Mucosa of descending colon (tissue), 3 donors: ENCODE measurements at regions not wholly inside any gene's neighbourhood (a gene's known extent, or its start where the extent isn't known, plus 50 kb on each side); places are given as distances from the start of the nearest gene placed in this dataset.

Experiments
- ATAC-seq: fragments of 200-7000 bp; cut with Tn5 transposase; one replicate; pipeline ENCODE4 v1.9.1; 2020; ENCODE audit warnings: mild to moderate bottlenecking, moderate library complexity
- DNase-seq, 3 donors: peaks; one replicate each; pipeline ENCODE4 v3.0.0-alpha.2; 2020
- H3K36me3 ChIP-seq: fragments of 200-600 bp; one replicate; pipeline ENCODE4 v1.8.0; 2021; ENCODE audit warnings: low read depth, mild to moderate bottlenecking
- H3K4me1 ChIP-seq: fragments of 200-600 bp; one replicate; pipeline ENCODE4 v1.8.0; 2021; ENCODE audit warnings: low read depth, mild to moderate bottlenecking
- H3K4me3 ChIP-seq: fragments of 200-600 bp; one replicate; pipeline ENCODE4 v1.8.0; 2021; ENCODE audit warnings: mild to moderate bottlenecking
- H3K9me3 ChIP-seq: fragments of 200-600 bp; one replicate; pipeline ENCODE4 v1.8.0; 2021; ENCODE audit warnings: mild to moderate bottlenecking
- intact Hi-C, 2 donors: fragments of 100-400 bp; cut with DNase I in 1 of 2; cut with micrococcal nuclease in 1 of 2; formaldehyde crosslinking; loops; one replicate each; pipeline versions ENCODE4 v1.11.0 to v1.11.1; 2022; cut with DNase I, micrococcal nuclease
- TF ChIP-seq, protein P1 (sequence below): fragments of 200-600 bp; IDR thresholded peaks from one replicate; pipeline ENCODE4 v1.8.0; 2022; ENCODE audit warnings: antibody characterized with exemption, mild to moderate bottlenecking
- donor health status: DM: no; HTN: no; CAD: no; lungs with moderate emphysema.
- donor health status: DM: no; HTN: no; CAD: no.
- donor health status: DM: no; HTN: yes; CAD: no.

DNA sequence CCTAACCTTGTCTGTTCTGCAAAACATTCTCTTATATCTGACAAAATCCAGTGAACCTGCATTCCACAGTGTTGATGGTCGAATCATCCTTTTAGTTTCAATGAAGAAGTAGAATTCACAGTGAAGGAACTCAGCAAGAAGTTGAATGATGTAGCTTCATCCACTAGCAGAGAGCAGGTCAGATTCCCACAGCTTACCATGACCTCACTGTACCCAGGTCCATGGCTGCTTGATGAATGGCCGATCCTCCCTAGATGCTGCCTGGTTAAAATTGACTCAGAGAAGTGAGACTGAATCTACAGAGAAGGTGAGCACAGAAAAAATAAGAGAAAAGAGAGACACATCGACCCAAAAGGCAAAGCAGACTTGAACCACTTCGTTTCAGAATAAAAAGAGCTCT lies 906.0 kb upstream of the CHAC2 start:
- no peak for ATAC-seq
- Histone ChIP-seq H3K4me1 (no peaks in the 10 kb centered on the region), H3K9me3 (no peaks in the 10 kb centered on the region), H3K4me3 (no peak overlapping the region), H3K36me3 (no peaks in the 10 kb centered on the region)
- DNase-seq, result no peak
- TF ChIP-seq, protein P1, sequence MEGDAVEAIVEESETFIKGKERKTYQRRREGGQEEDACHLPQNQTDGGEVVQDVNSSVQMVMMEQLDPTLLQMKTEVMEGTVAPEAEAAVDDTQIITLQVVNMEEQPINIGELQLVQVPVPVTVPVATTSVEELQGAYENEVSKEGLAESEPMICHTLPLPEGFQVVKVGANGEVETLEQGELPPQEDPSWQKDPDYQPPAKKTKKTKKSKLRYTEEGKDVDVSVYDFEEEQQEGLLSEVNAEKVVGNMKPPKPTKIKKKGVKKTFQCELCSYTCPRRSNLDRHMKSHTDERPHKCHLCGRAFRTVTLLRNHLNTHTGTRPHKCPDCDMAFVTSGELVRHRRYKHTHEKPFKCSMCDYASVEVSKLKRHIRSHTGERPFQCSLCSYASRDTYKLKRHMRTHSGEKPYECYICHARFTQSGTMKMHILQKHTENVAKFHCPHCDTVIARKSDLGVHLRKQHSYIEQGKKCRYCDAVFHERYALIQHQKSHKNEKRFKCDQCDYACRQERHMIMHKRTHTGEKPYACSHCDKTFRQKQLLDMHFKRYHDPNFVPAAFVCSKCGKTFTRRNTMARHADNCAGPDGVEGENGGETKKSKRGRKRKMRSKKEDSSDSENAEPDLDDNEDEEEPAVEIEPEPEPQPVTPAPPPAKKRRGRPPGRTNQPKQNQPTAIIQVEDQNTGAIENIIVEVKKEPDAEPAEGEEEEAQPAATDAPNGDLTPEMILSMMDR, result no peak
- intact Hi-C loops, result no loop called here

DNA sequence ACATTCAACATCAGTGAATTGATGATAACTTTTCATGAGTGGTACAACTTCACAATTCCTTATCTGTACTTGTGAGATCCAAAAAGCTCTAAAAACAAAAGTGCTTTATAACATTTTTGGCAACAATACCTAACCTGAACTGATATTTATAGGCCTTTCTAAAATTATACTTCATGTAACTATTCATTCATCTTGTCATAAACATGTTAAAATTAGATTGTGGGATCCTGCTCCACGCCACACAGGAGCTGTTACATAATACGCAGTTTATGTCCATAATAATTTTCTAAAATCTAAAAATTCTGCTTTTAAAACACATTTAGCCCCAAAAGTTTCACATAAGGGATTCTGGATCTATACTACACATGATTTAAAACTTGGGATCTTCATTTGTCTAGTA lies 908.5 kb upstream of the CHAC2 start:
- ATAC-seq, result no peak

DNA sequence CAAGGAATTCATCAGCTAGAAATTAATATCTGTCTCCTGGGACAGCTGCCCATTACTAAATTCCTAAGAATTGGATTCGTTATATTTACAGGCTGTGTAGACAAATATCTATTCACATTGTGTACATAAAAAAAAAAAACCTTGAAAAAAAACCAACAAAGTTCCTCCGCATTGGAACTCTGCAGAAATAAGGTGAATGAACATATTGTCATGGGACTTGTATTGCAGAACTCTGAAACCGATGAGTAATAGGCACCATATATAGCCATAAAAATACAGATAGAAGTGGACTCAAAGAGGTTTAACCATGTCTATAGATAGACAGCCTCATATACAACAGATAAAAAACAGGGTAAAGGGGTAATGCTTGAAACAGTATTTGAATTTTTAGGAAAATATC lies 909.9 kb upstream of the CHAC2 start:
- Histone ChIP-seq H3K4me3 (no peak overlapping the region), H3K36me3 (no peaks in the 10 kb centered on the region), H3K9me3 (peaks cover 4% of the 10 kb centered on the region), H3K4me1 (no peaks in the 10 kb centered on the region)
- TF ChIP-seq, protein P1, result no peak
- intact Hi-C loops, result no loop called here
- ATAC-seq (no peak), DNase-seq (no peak)

More for the DNA sequence above, 908.5 kb upstream of the CHAC2 start:
- no peaks in the 10 kb centered on the region for H3K36me3 ChIP-seq
- no peak for DNase-seq
- intact Hi-C loops, result no loop called here
- H3K9me3 ChIP-seq, result peaks cover 3% of the 10 kb centered on the region
- TF ChIP-seq, protein P1, result no peak
- no peaks in the 10 kb centered on the region for H3K4me1 ChIP-seq
- no peak overlapping the region for H3K4me3 ChIP-seq

DNA sequence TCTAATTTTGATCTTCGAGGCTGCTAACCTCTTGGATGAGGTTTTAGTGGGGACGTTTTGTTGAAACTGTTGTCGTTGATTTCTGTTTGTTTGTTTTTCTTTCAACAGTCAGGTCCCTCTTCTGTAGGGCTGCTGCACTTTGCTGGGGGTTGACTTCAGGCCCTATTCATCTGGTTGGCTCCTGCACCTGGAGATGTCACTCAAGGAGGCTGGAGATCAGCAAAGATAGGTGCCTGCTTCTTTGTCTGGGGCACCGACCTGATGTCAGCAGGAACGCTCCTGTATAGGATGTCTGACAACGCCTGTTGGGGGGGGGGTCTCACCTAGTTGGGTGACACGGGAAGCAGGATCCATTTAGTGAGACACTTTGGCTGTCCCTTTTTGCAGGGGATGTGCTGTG lies 915.6 kb upstream of the CHAC2 start:
- DNase-seq (no peak), ATAC-seq (no peak)
- Histone ChIP-seq H3K4me1 (no peaks in the 10 kb centered on the region), H3K9me3 (peaks cover 12% of the 10 kb centered on the region), H3K4me3 (no peak overlapping the region), H3K36me3 (no peaks in the 10 kb centered on the region)
- TF ChIP-seq, protein P1, result no peak
- intact Hi-C loops, result no loop called here

DNA sequence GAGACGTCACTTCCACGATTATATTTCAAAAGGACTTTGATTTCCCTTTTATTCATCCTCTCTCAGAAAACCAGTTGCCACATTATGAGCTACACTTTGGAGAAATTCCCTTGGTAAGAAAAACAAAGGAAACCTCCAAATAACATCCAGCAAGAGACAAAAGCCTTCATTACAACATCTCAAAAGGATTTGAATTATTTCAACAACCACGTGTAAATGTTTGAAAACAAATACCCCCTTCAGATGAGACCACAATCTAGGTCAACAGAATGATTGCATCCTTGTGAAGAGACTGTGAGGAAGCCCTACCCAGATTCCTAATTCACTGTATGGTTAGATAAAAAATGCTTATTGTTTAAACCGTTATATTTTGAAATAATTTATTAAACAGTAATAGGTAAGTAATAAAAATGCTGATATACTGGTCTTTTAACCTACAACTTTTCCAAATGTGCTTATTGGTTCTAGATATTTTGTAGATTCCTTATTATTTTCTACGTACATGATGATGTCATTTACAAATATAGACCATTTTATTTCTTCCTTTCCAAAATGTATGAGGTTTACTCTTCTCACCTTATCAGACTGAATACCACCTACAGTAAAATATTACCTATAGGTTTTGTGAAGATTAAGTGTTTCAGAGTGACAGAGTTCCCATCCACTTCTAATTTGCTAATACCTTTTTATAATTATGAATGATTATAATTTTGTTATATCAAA lies 922.7 kb upstream of the CHAC2 start:
- no peak for DNase-seq
- ATAC-seq, result no peak
- no peaks in the 10 kb centered on the region for H3K36me3 ChIP-seq
- no peak overlapping the region for H3K4me3 ChIP-seq
- TF ChIP-seq, protein P1, result no peak
- intact Hi-C loops, result no loop called here
- H3K4me1 ChIP-seq, result no peaks in the 10 kb centered on the region
- H3K9me3 ChIP-seq, result peaks cover 2% of the 10 kb centered on the region

DNA sequence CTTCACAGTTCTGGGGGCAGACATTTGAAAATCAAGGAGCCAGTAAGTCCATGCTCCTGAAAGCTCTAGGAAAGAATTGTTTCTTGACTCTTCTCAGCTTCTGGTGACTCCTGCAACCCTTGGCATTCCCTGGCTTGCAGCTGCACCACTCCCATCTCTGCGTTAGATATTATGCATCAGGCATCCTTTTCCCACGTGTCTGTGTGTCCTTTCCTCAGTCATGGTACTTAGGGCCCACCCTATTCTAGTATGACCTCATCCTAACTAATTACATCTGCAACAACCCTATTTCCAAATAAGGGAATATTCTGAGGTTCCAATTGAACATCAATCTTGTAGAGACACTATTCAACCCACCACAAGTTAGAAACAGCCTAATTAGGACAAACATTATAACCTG lies 931.7 kb upstream of the CHAC2 start:
- TF ChIP-seq, protein P1, result no peak
- no peak for ATAC-seq
- intact Hi-C loops, result no loop called here
- no peak for DNase-seq
- Histone ChIP-seq H3K4me3 (no peak overlapping the region), H3K9me3 (no peaks in the 10 kb centered on the region), H3K4me1 (no peaks in the 10 kb centered on the region), H3K36me3 (no peaks in the 10 kb centered on the region)
